ENCODE measurements at regions not wholly inside any gene's neighbourhood (a gene's known extent, or its start where the extent isn't known, plus 50 kb on each side); places are given as distances from the start of the nearest gene placed in this dataset.

- H3K4me3 ChIP-seq (ENCODE audit: control insufficient read depth, low read depth, low read length) = no peak overlapping the region
- TF ChIP-seq CTCF (conservative IDR thresholded peaks at IDR 0.05; ENCODE audit: control insufficient read depth, insufficient read depth, low read depth, low read length) = no peak
- no peak for DNase-seq (ENCODE audit: low read depth)
Observed at GRCh38 chr18:79615586-79615985, 64.0 kb upstream of the CTDP1 start.

- H3K4me3 ChIP-seq (ENCODE audit: control insufficient read depth, low read depth, low read length) = no peak overlapping the region
- TF ChIP-seq CTCF (conservative IDR thresholded peaks at IDR 0.05; ENCODE audit: control insufficient read depth, insufficient read depth, low read depth, low read length) = no peak
- peak; percentile 25 for DNase-seq (ENCODE audit: low read depth)
Observed at GRCh38 chr18:79616651-79617510, 62.7 kb upstream of the CTDP1 start.

- no peak overlapping the region for H3K4me3 ChIP-seq (ENCODE audit: control insufficient read depth, low read depth, low read length)
- DNase-seq (ENCODE audit: low read depth) = no peak
- no peak for TF ChIP-seq CTCF (conservative IDR thresholded peaks at IDR 0.05; ENCODE audit: control insufficient read depth, insufficient read depth, low read depth, low read length)
Observed at GRCh38 chr18:79617511-79618500, 61.8 kb upstream of the CTDP1 start.

GRCh38 chr18:79620576-79621165 lies 58.9 kb upstream of the CTDP1 start:
- no peak for DNase-seq (ENCODE audit: low read depth)
- H3K4me3 ChIP-seq (ENCODE audit: control insufficient read depth, low read depth, low read length) = no peak overlapping the region
- TF ChIP-seq CTCF (conservative IDR thresholded peaks at IDR 0.05; ENCODE audit: control insufficient read depth, insufficient read depth, low read depth, low read length) = no peak

GRCh38 chr18:79621501-79621900 lies 58.1 kb upstream of the CTDP1 start:
- H3K4me3 ChIP-seq (ENCODE audit: control insufficient read depth, low read depth, low read length) = no peak overlapping the region
- no peak for DNase-seq (ENCODE audit: low read depth)
- no peak for TF ChIP-seq CTCF (conservative IDR thresholded peaks at IDR 0.05; ENCODE audit: control insufficient read depth, insufficient read depth, low read depth, low read length)

GRCh38 chr18:79622004-79622403 lies 57.6 kb upstream of the CTDP1 start:
- no peak overlapping the region for H3K4me3 ChIP-seq (ENCODE audit: control insufficient read depth, low read depth, low read length)
- TF ChIP-seq CTCF (conservative IDR thresholded peaks at IDR 0.05; ENCODE audit: control insufficient read depth, insufficient read depth, low read depth, low read length) = no peak
- no peak for DNase-seq (ENCODE audit: low read depth)

All from fibroblast of mammary gland (primary cell).